Skeletal muscle tissue (tissue), 3 donors: ENCODE measurements at regions not wholly inside any gene's neighbourhood (a gene's known extent, or its start where the extent isn't known, plus 50 kb on each side); places are given as distances from the start of the nearest gene placed in this dataset.
"Not testable (repeated sequence)": the region's sequence is repeated elsewhere in the genome, so short reads cannot be mapped to it uniquely, and the experiment has no call there.

ENCODE experiments used
- H3K27ac ChIP-seq: one replicate; pipeline ENCODE4 v1.7.0; 2013; ENCODE audit warnings: mild to moderate bottlenecking, low read depth, low read length, inconsistent platforms
- H3K27me3 ChIP-seq, 3 donors: one replicate each; pipeline ENCODE4 v1.7.0; 2013; ENCODE audit warnings: low read length in 3 of 3; ENCODE audit not compliant: control insufficient read depth in 3 of 3, insufficient read depth in 3 of 3
- H3K36me3 ChIP-seq, 3 donors: one replicate each; pipeline ENCODE4 v1.7.0; 2013; ENCODE audit warnings: low read length in 3 of 3; ENCODE audit not compliant: control insufficient read depth in 3 of 3, insufficient read depth in 3 of 3
- H3K4me1 ChIP-seq, 3 donors: one replicate each; pipeline ENCODE4 v1.7.0; 2013; ENCODE audit warnings: low read length in 3 of 3, mild to moderate bottlenecking in 3 of 3; ENCODE audit not compliant: control insufficient read depth in 3 of 3, insufficient read depth in 3 of 3
- H3K4me3 ChIP-seq, 3 donors: one replicate each; pipeline ENCODE4 v1.7.0; 2013; ENCODE audit warnings: low read length in 3 of 3
- H3K9ac ChIP-seq, 3 donors: one replicate each; pipeline ENCODE4 v1.7.0; 2013; ENCODE audit warnings: low read length in 3 of 3, mild to moderate bottlenecking in 3 of 3, moderate library complexity in 2 of 3, low read depth in 1 of 3
- H3K9me3 ChIP-seq, 3 donors: one replicate each; pipeline ENCODE4 v1.7.0; 2013; ENCODE audit warnings: low read length in 3 of 3; ENCODE audit not compliant: control insufficient read depth in 3 of 3
- donor health status: Osteomylitis.

DNA sequence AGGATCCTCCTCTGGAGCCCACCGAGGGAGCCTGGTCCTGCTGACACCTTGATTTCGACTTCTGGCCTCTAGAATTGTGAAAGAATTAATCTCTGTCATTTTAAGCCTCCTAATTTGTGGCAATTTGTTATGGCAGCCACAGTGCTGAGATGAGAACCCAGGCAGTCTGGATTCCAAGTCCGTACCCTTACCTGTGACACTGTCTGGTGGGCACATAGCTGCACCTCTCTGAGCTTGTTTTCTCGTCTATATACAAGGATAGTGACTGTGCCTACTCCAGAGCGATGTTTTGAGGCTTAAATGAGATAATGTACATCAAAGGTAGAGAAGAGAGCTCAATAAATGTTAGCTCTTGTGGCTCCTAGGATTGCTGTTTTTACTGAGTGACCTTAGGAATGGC lies 128.4 kb upstream of the MPHOSPH6 start:
- Histone ChIP-seq H3K4me1 (no peaks in the 10 kb centered on the region), H3K27ac (no peak overlapping the region), H3K9me3 (peaks cover 0 to 4% (median 0%) of the 10 kb centered on the region in 3 donors), H3K9ac (no peak overlapping the region), H3K36me3 (no peaks in the 10 kb centered on the region), H3K27me3 (no peaks in the 10 kb centered on the region), H3K4me3 (no peak overlapping the region)

DNA sequence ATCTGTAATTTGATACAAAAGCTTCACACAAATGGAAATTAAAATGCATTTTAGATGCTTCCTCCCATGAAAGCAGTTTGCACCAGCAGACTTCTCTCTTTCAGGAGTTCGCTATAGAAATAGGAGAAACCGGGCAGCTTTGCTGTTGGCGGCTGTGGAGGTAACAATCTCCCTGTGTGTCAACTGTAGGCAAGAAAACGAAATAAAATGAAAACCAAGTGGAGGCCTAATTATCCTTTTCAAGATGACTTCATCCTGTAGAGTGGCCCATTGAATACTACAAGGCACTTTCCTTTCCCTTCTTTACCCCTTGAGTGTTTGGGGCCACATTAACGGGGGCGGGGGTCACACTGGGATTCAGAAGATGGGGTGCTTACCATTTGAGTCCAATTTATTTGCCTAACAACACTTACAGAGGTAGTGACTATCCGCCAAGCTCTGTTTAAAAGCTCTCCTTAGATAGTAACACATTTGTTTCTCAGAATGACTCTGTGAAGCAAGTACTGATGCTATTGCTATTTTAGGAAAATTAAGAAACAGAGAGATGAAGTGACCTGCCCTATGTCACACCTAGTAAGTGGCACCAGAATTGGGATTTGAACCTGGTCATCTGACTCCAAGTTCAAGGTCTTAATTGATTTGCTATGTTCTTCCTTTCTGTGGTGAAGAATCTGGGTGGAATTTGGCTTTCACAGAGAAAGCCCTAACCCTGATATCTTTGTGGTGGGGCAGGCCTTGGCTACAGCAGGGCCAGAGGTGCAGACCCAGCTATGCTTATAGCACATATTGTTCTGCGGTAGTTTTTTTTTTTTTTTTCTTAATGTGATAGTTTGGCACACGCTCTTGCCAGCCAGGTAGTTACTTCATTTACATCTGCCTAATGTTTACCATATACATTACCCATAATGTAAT lies 125.5 kb upstream of the MPHOSPH6 start:
- no peak overlapping the region for H3K9ac ChIP-seq
- no peak overlapping the region for H3K4me3 ChIP-seq
- no peaks in the 10 kb centered on the region for H3K36me3 ChIP-seq
- H3K27ac ChIP-seq = no peak overlapping the region
- H3K27me3 ChIP-seq = peaks cover 0 to 2% (median 0%) of the 10 kb centered on the region in 3 donors
- no peaks in the 10 kb centered on the region for H3K4me1 ChIP-seq
- no peaks in the 10 kb centered on the region for H3K9me3 ChIP-seq

DNA sequence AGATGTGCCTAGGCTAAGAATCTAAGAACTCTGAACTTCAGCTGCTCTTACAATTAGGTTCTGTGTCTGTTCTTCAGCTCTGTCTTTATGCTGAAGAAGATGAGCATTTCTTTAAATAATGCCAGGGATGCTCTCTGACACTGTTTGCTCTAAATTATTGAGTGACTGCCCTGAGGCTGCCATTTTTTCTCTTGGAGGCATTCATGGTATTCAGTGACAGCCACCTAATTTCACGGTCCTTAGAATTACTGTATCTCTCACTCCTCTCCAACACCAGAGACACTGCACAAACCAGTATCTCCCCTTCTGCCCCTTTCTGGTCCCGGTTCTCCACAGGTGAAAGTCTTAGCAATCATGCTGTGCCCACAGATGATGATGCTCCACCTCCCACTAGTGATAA lies 123.6 kb upstream of the MPHOSPH6 start:
- no peak overlapping the region for H3K9ac ChIP-seq
- H3K27me3 ChIP-seq = peaks cover 0 to 2% (median 0%) of the 10 kb centered on the region in 3 donors
- H3K4me1 ChIP-seq = no peaks in the 10 kb centered on the region
- no peaks in the 10 kb centered on the region for H3K9me3 ChIP-seq
- H3K4me3 ChIP-seq = no peak overlapping the region
- H3K27ac ChIP-seq = no peak overlapping the region
- no peaks in the 10 kb centered on the region for H3K36me3 ChIP-seq

- H3K4me3 ChIP-seq = no peak overlapping the region
- H3K9ac ChIP-seq = no peak overlapping the region
- H3K36me3 ChIP-seq = no peaks in the 10 kb centered on the region
- H3K9me3 ChIP-seq = no peaks in the 10 kb centered on the region
- H3K4me1 ChIP-seq = peaks cover 0 to 6% (median 0%) of the 10 kb centered on the region in 3 donors
- no peak overlapping the region for H3K27ac ChIP-seq
- H3K27me3 ChIP-seq = peaks cover 0 to 2% (median 0%) of the 10 kb centered on the region in 3 donors
Measured at GRCh38 chr16:82287937-82288336, 117.9 kb upstream of the MPHOSPH6 start.

DNA sequence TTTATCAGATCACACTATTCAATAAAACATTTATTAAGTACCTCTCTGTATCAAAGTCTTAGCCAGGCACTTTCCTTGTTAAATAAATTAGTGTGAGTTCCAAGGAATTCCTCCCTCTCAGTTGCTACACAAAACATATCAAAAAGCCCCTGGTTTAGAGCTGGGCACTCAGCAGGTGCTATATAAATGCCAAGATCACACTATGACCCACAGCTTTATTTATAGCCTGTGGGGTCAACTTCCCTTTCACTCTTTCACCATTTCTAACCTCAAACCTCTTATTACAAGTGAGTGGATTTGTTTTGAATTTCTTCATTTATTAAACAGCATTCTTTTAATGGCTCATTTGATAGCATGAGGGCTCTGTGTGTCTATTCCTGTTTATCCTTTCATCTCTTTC lies 112.6 kb upstream of the MPHOSPH6 start:
- no peak overlapping the region for H3K27ac ChIP-seq
- no peaks in the 10 kb centered on the region for H3K27me3 ChIP-seq

GRCh38 chr16:82281544-82281943 lies 111.5 kb upstream of the MPHOSPH6 start:
- Histone ChIP-seq H3K9me3 (peaks cover 0 to 3% (median 0%) of the 10 kb centered on the region in 3 donors), H3K27me3 (no peaks in the 10 kb centered on the region), H3K27ac (peak overlapping the region; percentile 49), H3K9ac (no peak overlapping the region), H3K4me1 (peaks cover 10 to 23% (median 13%) of the 10 kb centered on the region in 3 donors), H3K36me3 (no peaks in the 10 kb centered on the region), H3K4me3 (peak overlapping the region in 1 of 3 donors; percentile 32)

More for the DNA sequence above, 112.6 kb upstream of the MPHOSPH6 start:
- peaks cover 10 to 23% (median 13%) of the 10 kb centered on the region in 3 donors for H3K4me1 ChIP-seq
- no peaks in the 10 kb centered on the region for H3K36me3 ChIP-seq
- no peak overlapping the region for H3K4me3 ChIP-seq
- no peak overlapping the region for H3K9ac ChIP-seq
- peaks cover 0 to 3% (median 0%) of the 10 kb centered on the region in 3 donors for H3K9me3 ChIP-seq

DNA sequence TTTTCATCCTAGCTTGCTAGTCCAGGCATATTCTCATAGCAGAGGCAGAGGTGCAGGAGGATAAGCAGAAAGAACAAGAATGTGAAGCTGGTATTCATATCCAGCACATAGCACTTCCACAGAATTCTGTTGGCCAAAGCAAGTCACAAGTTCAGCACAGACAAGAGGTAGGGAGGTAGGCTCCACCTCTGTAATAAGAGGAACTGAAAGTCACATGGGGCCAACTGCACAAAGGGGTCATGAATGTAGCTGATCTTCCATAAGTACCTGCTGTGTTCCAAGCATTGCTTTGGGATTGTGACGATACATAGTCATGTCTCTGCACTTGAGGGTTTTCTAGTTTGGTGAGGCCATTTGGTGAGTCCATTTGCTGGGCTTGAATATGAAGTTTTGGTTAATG lies 110.8 kb upstream of the MPHOSPH6 start:
- H3K27me3 ChIP-seq = no peaks in the 10 kb centered on the region
- peak overlapping the region; percentile 49 for H3K27ac ChIP-seq
- H3K9ac ChIP-seq = no peak overlapping the region
- peaks cover 0 to 3% (median 0%) of the 10 kb centered on the region in 3 donors for H3K9me3 ChIP-seq
- H3K4me1 ChIP-seq = peaks cover 10 to 23% (median 13%) of the 10 kb centered on the region in 3 donors
- no peak overlapping the region for H3K4me3 ChIP-seq
- H3K36me3 ChIP-seq = no peaks in the 10 kb centered on the region

- H3K4me3 ChIP-seq, H3K27me3 ChIP-seq, H3K9ac ChIP-seq, H3K27ac ChIP-seq, H3K4me1 ChIP-seq, H3K36me3 ChIP-seq, H3K9me3 ChIP-seq: not testable (repeated sequence)
Measured at GRCh38 chr16:82275349-82275748, 105.3 kb upstream of the MPHOSPH6 start.

- Histone ChIP-seq H3K4me3 (no peak overlapping the region), H3K36me3 (no peaks in the 10 kb centered on the region), H3K4me1 (no peaks in the 10 kb centered on the region), H3K9me3 (no peaks in the 10 kb centered on the region), H3K27me3 (no peaks in the 10 kb centered on the region), H3K27ac (no peak overlapping the region), H3K9ac (no peak overlapping the region)
Measured at GRCh38 chr16:82271636-82272035, 101.6 kb upstream of the MPHOSPH6 start.

DNA sequence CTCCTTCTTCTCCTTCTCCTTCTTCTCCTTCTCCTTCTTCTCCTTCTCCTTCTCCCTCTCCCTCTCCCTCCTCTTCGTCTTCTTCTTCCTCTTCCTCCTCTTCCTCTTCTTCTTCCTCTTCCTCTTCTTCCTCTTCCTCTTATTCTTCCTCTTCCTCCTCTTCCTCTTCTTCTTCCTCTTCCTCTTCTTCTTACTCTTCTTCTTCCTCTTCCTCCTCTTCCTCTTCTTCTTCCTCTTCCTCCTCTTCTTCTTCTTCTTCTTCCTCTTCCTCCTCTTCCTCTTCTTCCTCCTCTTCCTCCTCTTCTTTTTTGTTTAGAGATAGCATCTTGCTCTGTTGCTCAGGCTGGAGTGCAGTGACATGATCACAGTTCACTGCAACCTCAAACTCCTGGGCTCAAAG lies 97.7 kb upstream of the MPHOSPH6 start:
- not testable (repeated sequence) for H3K27ac ChIP-seq, H3K4me1 ChIP-seq

More for the DNA sequence above, 97.7 kb upstream of the MPHOSPH6 start:
- H3K27me3 ChIP-seq, H3K9me3 ChIP-seq, H3K4me3 ChIP-seq, H3K36me3 ChIP-seq, H3K9ac ChIP-seq: not testable (repeated sequence)
